PC-9 (cell line): ENCODE measurements at regions not wholly inside any gene's neighbourhood (a gene's known extent, or its start where the extent isn't known, plus 50 kb on each side); places are given as distances from the start of the nearest gene placed in this dataset.
"Not testable (repeated sequence)": the region's sequence is repeated elsewhere in the genome, so short reads cannot be mapped to it uniquely, and the experiment has no call there.

ENCODE experiments used
- CTCF ChIP-seq: fragments of 200-600 bp; sonication (generic); conservative IDR thresholded peaks from 2 replicates; pipeline ENCODE4 v1.6.1; 2017; ENCODE audit warnings: mixed run types, antibody characterized with exemption, mild to moderate bottlenecking, moderate library complexity
- EZH2 ChIP-seq: fragments of 200-600 bp; sonication (generic); IDR thresholded peaks from 2 replicates; pipeline ENCODE4 v1.8.0; 2017; ENCODE audit warnings: antibody characterized with exemption, low read depth

- TF ChIP-seq CTCF, EZH2: not testable (repeated sequence)
Observed at GRCh38 chr7:76809856-76810255, 182.8 kb upstream of the POMZP3 start.
